Heart left ventricle (tissue), 13 donors: ENCODE measurements at regions not wholly inside any gene's neighbourhood (a gene's known extent, or its start where the extent isn't known, plus 50 kb on each side); places are given as distances from the start of the nearest gene placed in this dataset.

Experiments
- CTCF ChIP-seq, 12 donors: fragments of 200-600 bp; sonication (generic) in 4 of 12; IDR thresholded peaks; one replicate each; pipeline versions ENCODE4 v1.5.0 to v1.8.0; 2018 to 2022; ENCODE audit warnings: antibody characterized with exemption in 12 of 12, mild to moderate bottlenecking in 5 of 12
- POLR2A ChIP-seq, 2 donors: fragments of 450-650 bp; IDR thresholded peaks; one replicate each; pipeline ENCODE4 v1.6.1; 2017; ENCODE audit warnings: antibody characterized with exemption in 2 of 2, mild to moderate bottlenecking in 2 of 2, moderate library complexity in 2 of 2
- donor health status: ischemic (EF 13 %, LVEDD 7.1; RV severe dilation, severe dysfunction).
- donor health status: DM: no; HTN: yes; CAD: no.
- donor health status: DM: no; HTN: no; CAD: no.
- donor health status: ischemic (EF 25% LVEDD 6.9; RV normal size, moderate dysfunction).
- donor health status: ischemic (EF 25% LVEDD 5.7; RV mildly dilated, moderate dysfunction).
- donor health status: ischemic (EF 35%, LVEDD 5.7; RV mildly dilated, moderate dysfunction).
- donor health status: nonischemic (EF 11% LVEDD 7.7; RV severe dilation, severe dysfunction).
- donor health status: DM: yes; HTN: yes; CAD: no.
- donor health status: PGD.
- donor health status: ischemic (EF 29% LVEDD 5.4; RV normal size, mild dysfunction).
- donor health status: nonischemic (EF 23%, LVEDD 6.1; RV moderate dilation, normal function).

DNA sequence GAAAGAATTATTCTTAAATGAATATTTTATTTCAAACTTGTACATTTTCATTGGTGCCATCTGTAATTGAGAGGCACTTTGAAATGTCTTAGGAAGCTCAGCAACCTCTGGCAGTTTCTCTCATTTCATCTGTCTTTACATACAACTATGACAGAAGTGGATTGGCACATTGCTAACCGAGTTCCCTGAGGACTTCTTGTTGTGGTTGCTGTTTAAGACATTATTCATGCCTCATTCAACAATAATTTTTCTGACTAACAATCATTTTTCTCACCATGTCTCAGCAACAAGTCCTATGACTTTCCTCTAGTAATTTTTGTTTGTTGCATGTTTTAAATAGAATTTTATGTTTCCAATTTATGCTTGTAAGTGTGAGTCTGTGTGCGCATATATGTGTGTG is 284.0 kb upstream of the CWC22 start:
- TF ChIP-seq CTCF (IDR thresholded peaks at IDR 0.05) (no peak), POLR2A (IDR thresholded peaks at IDR 0.05) (no peak)
